CD8-positive, alpha-beta memory T cell (primary cell): ENCODE measurements at regions not wholly inside any gene's neighbourhood (a gene's known extent, or its start where the extent isn't known, plus 50 kb on each side); places are given as distances from the start of the nearest gene placed in this dataset.

Experiments
- CTCF ChIA-PET: fragments of 350-600 bp; sonication (Branson Sonifier 250); formaldehyde crosslinking; loops from one replicate; lab custom pipeline; 2021; ENCODE audit warnings: antibody characterized with exemption; lab: Charles Lee
- POLR2A ChIA-PET: fragments of 350-600 bp; sonication (Branson Sonifier 250); formaldehyde crosslinking; loops from one replicate; lab custom pipeline; 2021; ENCODE audit warnings: antibody characterized with exemption; lab: Charles Lee
- DNase-seq, 5 donors: peaks; one replicate each; pipeline versions ENCODE4 v3.0.0 to v3.0.0-alpha.2; 2020 to 2022; ENCODE audit warnings: mixed read lengths in 1 of 5
- H3K27ac ChIP-seq: one replicate; pipeline ENCODE4 v1.7.0; 2013; ENCODE audit warnings: low read depth, mild to moderate bottlenecking, low read length, moderate library complexity
- H3K27me3 ChIP-seq: 2 replicates; pipeline ENCODE4 v1.7.0; 2013; ENCODE audit warnings: low read length, mild to moderate bottlenecking; ENCODE audit not compliant: insufficient read depth, poor library complexity, severe bottlenecking
- H3K36me3 ChIP-seq: 2 replicates; pipeline ENCODE4 v1.7.0; 2013; ENCODE audit warnings: mild to moderate bottlenecking, low read length, moderate library complexity; ENCODE audit not compliant: insufficient read depth
- H3K4me1 ChIP-seq: 2 replicates; pipeline ENCODE4 v1.7.0; 2013; ENCODE audit warnings: mild to moderate bottlenecking, low read length, moderate library complexity; ENCODE audit not compliant: insufficient read depth
- H3K4me3 ChIP-seq: 2 replicates; pipeline ENCODE4 v1.7.0; 2013; ENCODE audit warnings: mild to moderate bottlenecking, low read length
- H3K9me3 ChIP-seq: 2 replicates; pipeline ENCODE4 v1.7.0; 2013; ENCODE audit warnings: mild to moderate bottlenecking, low read length
- H3K27ac Mint-ChIP-seq, 8 donors: one replicate each; pipeline ENCODE4 v1.8.0; 2020 to 2021; ENCODE audit warnings: mixed read lengths in 8 of 8, mild to moderate bottlenecking in 6 of 8, inconsistent platforms in 3 of 8, moderate library complexity in 3 of 8
- H3K27me3 Mint-ChIP-seq, 2 donors: one replicate each; pipeline ENCODE4 v1.8.0; 2020 to 2021; ENCODE audit warnings: mixed read lengths in 2 of 2, mild to moderate bottlenecking in 1 of 2, moderate library complexity in 1 of 2
- H3K36me3 Mint-ChIP-seq, 3 donors: one replicate each; pipeline ENCODE4 v1.8.0; 2020 to 2021; ENCODE audit warnings: mixed read lengths in 3 of 3, inconsistent platforms in 1 of 3, mild to moderate bottlenecking in 1 of 3
- H3K4me1 Mint-ChIP-seq, 3 donors: one replicate each; pipeline ENCODE4 v1.8.0; 2020 to 2021; ENCODE audit warnings: mixed read lengths in 3 of 3, inconsistent platforms in 1 of 3, mild to moderate bottlenecking in 1 of 3
- H3K4me3 Mint-ChIP-seq, 7 donors: one replicate each; pipeline ENCODE4 v1.8.0; 2020 to 2021; ENCODE audit warnings: mixed read lengths in 7 of 7, mild to moderate bottlenecking in 6 of 7, moderate library complexity in 4 of 7, inconsistent platforms in 2 of 7
- H3K9me3 Mint-ChIP-seq, 5 donors: one replicate each; pipeline ENCODE4 v1.8.0; 2020 to 2022; ENCODE audit warnings: mixed read lengths in 5 of 5, mild to moderate bottlenecking in 3 of 5, moderate library complexity in 2 of 5, inconsistent platforms in 1 of 5

- ChIA-PET CTCF (no interaction called here), POLR2A (no interaction called here)
- DNase-seq: no peak
- H3K36me3 Mint-ChIP-seq: no peaks in the 10 kb centered on the region
- no peaks in the 10 kb centered on the region for H3K36me3 ChIP-seq
- H3K4me3 ChIP-seq: no peak overlapping the region
- peaks cover under 1 to 2% (median under 1%) of the 10 kb centered on the region in 3 donors for H3K4me1 Mint-ChIP-seq
- H3K27ac Mint-ChIP-seq: no peak overlapping the region
- H3K9me3 Mint-ChIP-seq: peaks cover 0 to 2% (median 0%) of the 10 kb centered on the region in 5 donors
- H3K9me3 ChIP-seq: no peaks in the 10 kb centered on the region
- no peak overlapping the region for H3K4me3 Mint-ChIP-seq
- no peaks in the 10 kb centered on the region for H3K4me1 ChIP-seq
- peaks cover 0 to 20% of the 10 kb centered on the region in 2 donors for H3K27me3 Mint-ChIP-seq
- H3K27ac ChIP-seq: no peak overlapping the region
- H3K27me3 ChIP-seq: no peaks in the 10 kb centered on the region
Observed at GRCh38 chr11:109940816-109941215, 152.4 kb upstream of the ZC3H12C start.

- no peaks in the 10 kb centered on the region for H3K36me3 Mint-ChIP-seq
- ChIA-PET CTCF (no interaction called here), POLR2A (no interaction called here)
- no peak overlapping the region for H3K27ac ChIP-seq
- H3K27me3 Mint-ChIP-seq: peaks cover 0 to 9% of the 10 kb centered on the region in 2 donors
- H3K4me3 ChIP-seq: no peak overlapping the region
- DNase-seq: no peak
- peak overlapping the region in 4 of 7 donors; percentile 29 to 58 (median 50) for H3K4me3 Mint-ChIP-seq
- no peaks in the 10 kb centered on the region for H3K36me3 ChIP-seq
- H3K4me1 ChIP-seq: no peaks in the 10 kb centered on the region
- H3K27me3 ChIP-seq: no peaks in the 10 kb centered on the region
- peak overlapping the region in 1 of 8 donors; percentile 1 for H3K27ac Mint-ChIP-seq
- H3K9me3 ChIP-seq: no peaks in the 10 kb centered on the region
- peaks cover 2 to 9% (median 8%) of the 10 kb centered on the region in 3 donors for H3K4me1 Mint-ChIP-seq
- H3K9me3 Mint-ChIP-seq: no peaks in the 10 kb centered on the region
Observed at GRCh38 chr11:109945626-109946321, 147.4 kb upstream of the ZC3H12C start.

GRCh38 chr11:109946322-109946846 is 146.8 kb upstream of the ZC3H12C start:
- Mint-ChIP-seq H3K4me3 (peak overlapping the region in 5 of 7 donors; percentile 13 to 58 (median 52)), H3K4me1 (peaks cover 2 to 9% (median 8%) of the 10 kb centered on the region in 3 donors), H3K27ac (no peak overlapping the region), H3K36me3 (no peaks in the 10 kb centered on the region), H3K9me3 (no peaks in the 10 kb centered on the region), H3K27me3 (peaks cover 0 to 3% of the 10 kb centered on the region in 2 donors)
- H3K36me3 ChIP-seq: no peaks in the 10 kb centered on the region
- ChIA-PET CTCF (no interaction called here), POLR2A (no interaction called here)
- no peaks in the 10 kb centered on the region for H3K27me3 ChIP-seq
- peak in 4 of 5 donors; percentile 1 to 46 (median 7) for DNase-seq
- H3K9me3 ChIP-seq: no peaks in the 10 kb centered on the region
- H3K27ac ChIP-seq: no peak overlapping the region
- no peaks in the 10 kb centered on the region for H3K4me1 ChIP-seq
- H3K4me3 ChIP-seq: peak overlapping the region; percentile 9

GRCh38 chr11:109954534-109954933 is 138.7 kb upstream of the ZC3H12C start:
- ChIA-PET CTCF (no interaction called here), POLR2A (no interaction called here)
- peaks cover 0 to 3% (median 0%) of the 10 kb centered on the region in 5 donors for H3K9me3 Mint-ChIP-seq

GRCh38 chr11:109956124-109956793 is 136.9 kb upstream of the ZC3H12C start:
- H3K27ac ChIP-seq: no peak overlapping the region
- no peak overlapping the region for H3K4me3 Mint-ChIP-seq

More at GRCh38 chr11:109954534-109954933, 138.7 kb upstream of the ZC3H12C start:
- H3K4me3 Mint-ChIP-seq: no peak overlapping the region
- Histone ChIP-seq H3K27ac (no peak overlapping the region), H3K4me3 (no peak overlapping the region), H3K9me3 (no peaks in the 10 kb centered on the region), H3K4me1 (no peaks in the 10 kb centered on the region), H3K36me3 (no peaks in the 10 kb centered on the region), H3K27me3 (no peaks in the 10 kb centered on the region)
- DNase-seq: no peak
- H3K27me3 Mint-ChIP-seq: peaks cover 6 to 10% of the 10 kb centered on the region in 2 donors
- no peak overlapping the region for H3K27ac Mint-ChIP-seq
- H3K36me3 Mint-ChIP-seq: no peaks in the 10 kb centered on the region
- H3K4me1 Mint-ChIP-seq: peaks cover 0 to 7% (median 0%) of the 10 kb centered on the region in 3 donors

GRCh38 chr11:109957000-109957399 is 136.2 kb upstream of the ZC3H12C start:
- H3K4me3 Mint-ChIP-seq: no peak overlapping the region
- no peak for DNase-seq
- H3K9me3 Mint-ChIP-seq: peaks cover 0 to 3% (median 0%) of the 10 kb centered on the region in 5 donors
- no peaks in the 10 kb centered on the region for H3K36me3 Mint-ChIP-seq
- no peak overlapping the region for H3K4me3 ChIP-seq
- H3K27me3 Mint-ChIP-seq: peaks cover 6 to 10% of the 10 kb centered on the region in 2 donors
- H3K36me3 ChIP-seq: no peaks in the 10 kb centered on the region
- no peak overlapping the region for H3K27ac ChIP-seq
- ChIA-PET POLR2A (no interaction called here), CTCF (no interaction called here)
- no peaks in the 10 kb centered on the region for H3K27me3 ChIP-seq
- H3K27ac Mint-ChIP-seq: no peak overlapping the region
- H3K4me1 ChIP-seq: no peaks in the 10 kb centered on the region
- no peaks in the 10 kb centered on the region for H3K9me3 ChIP-seq
- peaks cover 0 to 7% (median 0%) of the 10 kb centered on the region in 3 donors for H3K4me1 Mint-ChIP-seq

More at GRCh38 chr11:109956124-109956793, 136.9 kb upstream of the ZC3H12C start:
- peaks cover 6 to 10% of the 10 kb centered on the region in 2 donors for H3K27me3 Mint-ChIP-seq
- peaks cover 0 to 3% (median 0%) of the 10 kb centered on the region in 5 donors for H3K9me3 Mint-ChIP-seq
- H3K4me1 ChIP-seq: no peaks in the 10 kb centered on the region
- peaks cover 0 to 7% (median 0%) of the 10 kb centered on the region in 3 donors for H3K4me1 Mint-ChIP-seq
- no peaks in the 10 kb centered on the region for H3K36me3 Mint-ChIP-seq
- no peaks in the 10 kb centered on the region for H3K27me3 ChIP-seq
- no peaks in the 10 kb centered on the region for H3K9me3 ChIP-seq
- ChIA-PET CTCF (no interaction called here), POLR2A (no interaction called here)
- no peak for DNase-seq
- H3K27ac Mint-ChIP-seq: peak overlapping the region in 1 of 8 donors; percentile 61
- no peak overlapping the region for H3K4me3 ChIP-seq
- no peaks in the 10 kb centered on the region for H3K36me3 ChIP-seq

GRCh38 chr11:109957601-109958000 is 135.6 kb upstream of the ZC3H12C start:
- H3K4me3 Mint-ChIP-seq: no peak overlapping the region
- peaks cover 6% of the 10 kb centered on the region in 2 donors for H3K27me3 Mint-ChIP-seq
- Histone ChIP-seq H3K4me1 (no peaks in the 10 kb centered on the region), H3K36me3 (no peaks in the 10 kb centered on the region), H3K4me3 (no peak overlapping the region), H3K27ac (no peak overlapping the region), H3K27me3 (no peaks in the 10 kb centered on the region), H3K9me3 (no peaks in the 10 kb centered on the region)
- peaks cover 0 to 7% (median 0%) of the 10 kb centered on the region in 3 donors for H3K4me1 Mint-ChIP-seq
- H3K36me3 Mint-ChIP-seq: no peaks in the 10 kb centered on the region
- CTCF ChIA-PET: no interaction called here
- DNase-seq: no peak
- POLR2A ChIA-PET: no interaction called here
- peaks cover 0 to 3% (median 0%) of the 10 kb centered on the region in 5 donors for H3K9me3 Mint-ChIP-seq
- H3K27ac Mint-ChIP-seq: no peak overlapping the region
